GM18951 (cell line): ENCODE measurements at regions not wholly inside any gene's neighbourhood (a gene's known extent, or its start where the extent isn't known, plus 50 kb on each side); places are given as distances from the start of the nearest gene placed in this dataset.
"Not testable (repeated sequence)": the region's sequence is repeated elsewhere in the genome, so short reads cannot be mapped to it uniquely, and the experiment has no call there.

Experiments
- POLR2A ChIP-seq: IDR thresholded peaks from 4 replicates; pipeline ENCODE4 v1.6.1; 2011; ENCODE audit warnings: mild to moderate bottlenecking; ENCODE audit not compliant: insufficient read length, insufficient read depth; ENCODE audit errors: extremely low read depth
- in situ Hi-C: fragments of 300-500 bp; cut with MboI; formaldehyde crosslinking; loops from one replicate; pipeline ENCODE4 v1.12.0; 2022; ENCODE audit warnings: low sequenced_read_pairs, mixed read lengths, inconsistent platforms; ENCODE audit not compliant: unreplicated experiment

DNA sequence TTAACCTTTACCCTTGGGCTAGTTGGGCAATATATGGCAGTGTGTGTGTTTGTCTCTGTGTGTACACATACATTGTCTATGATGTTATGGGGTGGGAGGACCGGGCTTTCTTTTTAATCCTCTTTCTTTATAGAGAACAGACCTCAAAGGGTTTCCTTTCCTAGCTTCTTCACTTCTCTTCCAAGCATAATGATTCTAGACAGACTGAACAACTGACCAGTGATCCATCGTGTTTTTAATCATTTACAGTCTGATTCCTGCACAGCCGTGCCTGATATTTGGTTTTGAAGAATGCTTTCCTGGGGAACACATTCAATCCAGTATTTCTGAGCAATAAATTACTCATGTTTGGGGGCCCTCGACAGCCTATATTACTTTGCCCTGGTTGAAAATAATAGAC is 481.1 kb upstream of the DCN start:
- in situ Hi-C loops: no loop called here
- TF ChIP-seq POLR2A: no peak

DNA sequence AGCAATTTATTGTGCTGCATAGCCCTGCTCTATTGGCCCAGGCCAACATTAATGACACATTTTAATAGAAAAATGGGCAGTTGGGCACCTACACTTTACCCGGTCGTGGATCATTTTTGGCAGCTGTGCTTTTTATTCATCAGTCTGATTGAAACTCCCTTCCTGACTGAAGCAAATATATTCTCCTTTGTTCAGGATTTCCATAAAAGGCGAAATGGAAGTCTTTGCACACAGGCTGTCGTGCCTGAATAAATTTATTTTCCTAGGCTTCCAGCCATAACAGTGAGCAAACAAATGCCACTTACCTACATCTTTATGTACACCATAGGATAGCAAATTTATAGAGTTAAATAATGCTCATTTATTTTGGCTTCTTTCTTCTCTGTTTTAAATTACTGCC is 480.7 kb upstream of the DCN start:
- in situ Hi-C loops: no loop called here
- no peak for TF ChIP-seq POLR2A

DNA sequence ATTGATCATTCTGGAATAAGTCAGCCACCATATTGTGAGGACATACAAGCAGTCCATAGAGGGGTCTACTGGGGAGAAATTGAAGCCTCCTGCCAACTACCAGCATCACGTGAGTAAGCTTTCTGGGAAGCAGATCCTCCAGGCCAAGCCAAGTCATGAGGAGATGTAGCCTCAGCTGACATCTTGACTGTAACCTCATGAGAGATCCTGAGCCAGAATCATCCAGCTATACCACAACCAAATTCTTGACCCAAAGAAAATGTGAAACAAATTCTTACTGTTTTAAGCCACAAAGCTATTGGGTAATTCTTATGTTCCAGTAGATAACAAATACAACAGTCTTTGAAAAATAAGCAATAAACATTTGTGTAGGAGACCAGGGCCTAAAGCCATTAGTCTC is 479.4 kb upstream of the DCN start:
- in situ Hi-C loops: no loop called here
- no peak for TF ChIP-seq POLR2A

DNA sequence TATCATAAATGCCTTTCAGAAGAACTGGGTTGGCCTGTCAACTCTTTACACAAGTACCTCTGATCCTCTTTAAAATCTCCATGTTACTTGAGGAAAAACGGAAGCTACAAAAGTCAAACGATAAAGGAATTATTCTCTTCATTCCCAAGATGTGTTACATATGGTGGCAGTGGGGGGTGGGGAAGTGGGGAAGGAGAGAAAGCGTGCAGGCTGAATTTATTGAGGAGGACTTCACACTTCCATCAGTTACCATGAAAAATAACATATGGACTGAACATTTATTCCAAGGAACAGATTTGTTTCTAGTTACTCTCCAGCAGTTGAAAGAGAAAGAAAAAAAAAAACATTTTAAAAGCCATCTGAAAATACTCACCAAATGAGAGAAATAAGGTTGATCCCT is 474.4 kb upstream of the DCN start:
- TF ChIP-seq POLR2A: no peak
- in situ Hi-C loops: no loop called here

DNA sequence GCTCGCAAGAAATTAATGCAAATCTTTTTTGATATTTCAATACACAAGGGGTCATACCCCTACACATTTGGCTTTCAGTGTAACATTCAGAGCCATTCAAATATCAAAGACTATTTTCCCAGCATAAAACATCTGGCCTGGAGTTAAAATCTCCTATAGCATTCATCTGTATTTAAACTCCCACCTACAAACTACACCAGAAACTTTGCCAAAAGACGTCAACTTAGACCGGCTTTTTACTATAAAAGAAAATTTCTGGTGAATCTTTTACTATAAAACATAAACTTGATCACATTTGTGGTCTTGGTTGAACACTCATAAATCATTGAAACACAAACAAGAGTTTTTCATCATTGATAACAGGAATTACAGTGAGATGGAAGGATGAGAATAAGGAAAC is 473.3 kb upstream of the DCN start:
- TF ChIP-seq POLR2A: no peak
- in situ Hi-C loops: no loop called here

DNA sequence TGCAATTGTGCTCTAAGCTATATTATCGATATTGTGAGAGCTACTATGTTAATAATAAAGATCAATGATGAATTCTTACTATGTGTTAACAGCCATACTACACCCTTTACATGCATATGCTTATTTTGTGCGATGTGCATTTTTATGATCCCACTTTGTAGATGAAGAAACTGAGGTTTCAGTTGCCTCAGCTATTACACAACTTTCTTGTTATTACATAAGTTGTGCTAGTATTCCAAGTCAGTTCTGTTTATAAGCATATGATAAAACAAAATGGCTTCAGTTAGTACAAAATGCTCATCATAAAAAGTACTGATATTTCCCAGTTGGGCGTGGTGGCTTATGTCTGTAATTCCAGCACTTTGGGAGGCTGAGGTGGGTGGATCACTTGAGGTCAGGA is 471.5 kb upstream of the DCN start:
- no peak for TF ChIP-seq POLR2A
- in situ Hi-C loops: no loop called here

DNA sequence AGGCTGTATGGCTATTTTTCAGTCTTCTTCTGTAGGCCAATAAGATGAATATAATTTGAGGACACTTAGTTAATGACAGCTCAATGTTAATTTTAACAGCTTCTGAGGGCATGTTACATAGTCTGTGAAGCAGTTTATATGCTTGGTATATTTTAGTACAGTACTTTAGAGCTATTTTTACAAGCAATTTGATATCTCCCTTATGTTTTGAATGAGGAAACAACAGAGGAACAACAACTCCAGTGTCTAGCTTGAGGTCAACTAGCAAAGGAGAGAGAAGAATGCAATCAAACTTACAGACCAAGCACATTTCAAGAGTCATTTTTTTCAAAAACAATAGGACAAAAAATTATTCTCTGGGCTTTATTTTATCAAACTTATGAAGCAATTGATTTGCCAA is 469.1 kb upstream of the DCN start:
- TF ChIP-seq POLR2A: no peak
- in situ Hi-C loops: no loop called here

DNA sequence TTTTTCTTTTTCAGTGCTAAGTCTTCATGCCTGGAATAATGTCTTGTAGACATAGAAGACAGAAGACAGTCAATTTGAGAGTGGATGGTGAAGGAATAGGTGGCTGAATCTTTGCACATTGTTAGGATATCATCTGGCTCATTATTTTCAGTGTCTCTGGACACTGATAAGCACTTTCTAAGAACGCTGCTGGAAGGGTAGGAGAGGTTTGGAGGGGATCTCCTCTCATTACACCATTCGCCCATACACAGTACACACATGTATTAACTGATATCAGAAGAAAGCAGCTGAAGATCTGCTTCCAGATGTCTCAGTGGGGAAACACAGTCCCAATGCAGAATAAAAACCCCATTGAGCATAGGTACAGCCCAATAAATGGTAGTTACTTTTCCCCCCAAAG is 461.1 kb upstream of the DCN start:
- in situ Hi-C loops: no loop called here
- TF ChIP-seq POLR2A: no peak

DNA sequence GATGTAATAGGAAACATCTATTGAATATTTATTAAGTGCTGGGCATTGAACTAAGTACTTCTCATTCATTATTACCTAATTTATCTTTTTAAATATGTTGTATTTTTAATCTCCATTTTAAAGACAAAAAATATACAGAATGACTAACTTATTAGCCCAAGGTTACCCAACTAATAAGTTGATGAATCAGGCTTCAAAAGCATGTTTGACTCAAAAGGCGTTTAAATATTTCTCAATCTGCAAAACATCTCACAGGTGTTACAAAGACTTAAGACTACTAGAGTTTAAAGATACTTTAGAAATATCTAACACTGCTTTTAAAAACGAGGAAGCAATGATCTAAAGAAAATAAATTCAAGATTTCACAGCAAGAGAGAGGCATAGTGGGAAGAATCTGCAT is 457.4 kb upstream of the DCN start:
- TF ChIP-seq POLR2A: no peak
- in situ Hi-C loops: no loop called here

DNA sequence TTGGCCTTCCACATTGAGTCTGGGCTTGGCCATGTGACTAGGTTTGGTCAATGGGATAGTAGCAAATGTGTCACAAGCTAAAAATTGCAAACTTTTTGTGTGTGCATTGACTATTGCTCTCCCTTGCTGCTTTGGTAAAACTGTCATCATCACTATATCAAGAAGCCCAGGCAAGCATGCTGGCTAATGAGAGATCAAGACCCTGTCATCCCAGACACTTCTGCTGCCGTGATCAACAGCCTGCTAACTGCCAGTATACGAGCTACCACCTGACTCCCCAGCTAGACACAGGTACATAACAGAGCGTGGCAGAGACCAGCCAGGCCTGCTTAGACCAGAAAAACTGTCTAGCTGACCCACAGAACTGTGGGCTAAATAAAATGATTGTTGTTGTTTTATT is 456.7 kb upstream of the DCN start:
- TF ChIP-seq POLR2A: no peak
- in situ Hi-C loops: no loop called here

DNA sequence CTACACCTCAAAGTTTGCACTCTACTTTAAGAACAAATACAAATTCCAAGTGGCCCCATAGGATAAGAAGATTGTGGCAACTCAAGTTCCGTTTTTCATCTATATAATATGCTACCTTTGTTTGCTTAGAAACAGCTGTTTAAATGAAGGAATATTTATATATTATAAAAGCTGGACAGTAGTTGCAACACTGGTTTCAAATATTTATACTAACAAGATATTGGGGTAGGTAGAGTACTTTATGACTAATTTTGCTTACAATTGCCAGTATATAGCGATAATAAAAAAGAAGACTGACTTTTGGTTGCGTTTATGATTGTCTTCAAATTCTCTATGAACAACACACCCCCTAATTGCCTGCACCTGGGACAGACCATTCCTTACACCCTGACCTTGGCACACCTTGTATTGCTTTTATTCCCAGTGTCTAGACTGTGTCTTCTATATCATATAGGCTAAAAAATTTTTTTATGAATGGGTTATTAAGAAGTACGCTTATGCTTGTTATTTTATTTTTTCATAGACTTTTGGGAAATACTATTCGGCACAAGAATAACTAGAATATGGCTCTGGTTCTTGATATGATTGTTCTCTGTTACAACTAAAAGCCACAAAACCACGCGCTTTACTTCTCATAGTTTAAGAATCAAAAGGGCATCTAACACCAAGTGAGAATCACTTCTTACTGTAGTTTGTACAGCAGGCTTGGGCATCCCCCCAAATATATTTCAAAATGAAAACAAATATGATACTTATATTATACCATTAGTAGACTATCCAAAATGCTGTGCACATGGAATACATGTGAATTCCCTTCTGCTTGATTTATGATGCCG is 455.4 kb upstream of the DCN start:
- in situ Hi-C loops: no loop called here
- no peak for TF ChIP-seq POLR2A

DNA sequence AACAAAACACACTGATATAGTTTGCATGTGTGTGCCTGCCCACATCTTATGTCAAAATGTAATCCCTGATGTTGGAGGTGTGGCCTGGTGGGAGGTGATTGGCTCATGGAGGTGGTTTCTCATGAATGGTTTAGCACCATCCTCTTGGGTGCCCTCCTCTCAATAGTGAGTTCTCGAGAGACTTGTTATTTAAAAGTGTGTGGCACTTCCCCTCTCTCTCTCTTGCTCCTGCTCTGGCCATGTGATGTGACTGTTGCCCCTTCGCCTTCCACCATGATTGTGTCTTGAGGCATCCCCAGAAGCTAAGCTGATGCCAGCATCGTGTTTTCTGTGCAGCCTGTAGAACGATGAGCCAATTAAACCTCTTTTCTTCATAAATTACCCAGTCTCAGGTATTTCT is 454.1 kb upstream of the DCN start:
- in situ Hi-C loops: no loop called here
- no peak for TF ChIP-seq POLR2A

DNA sequence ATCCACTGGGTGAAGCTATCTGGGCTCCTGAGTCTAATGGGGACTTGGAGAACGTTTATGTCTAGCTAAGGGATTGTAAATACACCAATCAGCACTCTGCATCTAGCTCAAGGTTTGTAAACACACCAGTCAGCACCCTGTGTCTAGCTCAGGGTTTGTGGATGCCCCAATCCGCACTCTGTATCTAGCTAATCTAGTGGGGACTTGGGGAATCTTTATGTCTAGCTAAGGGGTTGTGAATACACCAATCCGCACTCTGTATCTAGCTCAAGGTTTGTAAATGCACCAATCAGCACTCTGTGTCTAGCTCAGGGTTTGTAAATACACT is 451.7 kb upstream of the DCN start:
- in situ Hi-C loops: not testable (repeated sequence)

DNA sequence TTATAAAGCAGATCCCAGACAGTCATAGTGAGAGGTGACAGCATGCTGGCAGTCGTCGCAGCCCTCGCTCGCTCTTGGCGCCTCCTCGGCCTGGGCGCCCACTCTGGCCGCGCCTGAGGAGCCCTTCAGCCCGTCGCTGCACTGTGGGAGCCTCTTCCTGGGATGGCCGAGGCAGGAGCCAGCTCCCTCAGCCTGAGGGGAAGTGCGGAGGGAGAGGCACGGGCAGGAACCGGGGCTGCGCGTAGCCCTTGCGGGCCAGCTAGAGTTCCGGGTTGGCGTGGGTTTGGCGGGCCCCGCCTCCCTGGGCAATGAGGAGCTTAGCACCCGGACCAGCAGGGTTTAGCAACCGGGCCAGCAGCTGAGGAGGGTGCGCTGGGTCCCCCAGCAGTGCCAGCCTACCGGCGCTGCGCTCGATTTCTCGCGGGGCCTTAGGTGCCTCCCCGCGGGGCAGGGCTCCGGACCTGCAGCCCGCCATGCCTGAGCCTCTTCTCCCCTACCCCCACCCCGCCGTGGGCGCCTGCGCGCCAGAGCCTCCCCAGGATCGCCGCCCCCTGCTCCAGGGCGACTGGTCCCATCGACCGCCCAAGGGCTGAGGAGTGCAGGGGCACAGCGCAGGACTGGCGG is 451.2 kb upstream of the DCN start:
- TF ChIP-seq POLR2A: no peak
- in situ Hi-C loops: no loop called here
